ENCODE measurements at regions not wholly inside any gene's neighbourhood (a gene's known extent, or its start where the extent isn't known, plus 50 kb on each side); places are given as distances from the start of the nearest gene placed in this dataset.

GRCh38 chr11:15563054-15563453, 448.3 kb downstream of the INSC start:
- Histone ChIP-seq H3K9ac (ENCODE audit: low read length in 3 of 3) (no peak overlapping the region), H3K9me3 (ENCODE audit: control insufficient read depth in 2 of 3, insufficient read depth in 1 of 3, low read length in 3 of 3) (no peaks in the 10 kb centered on the region), H3K4me3 (ENCODE audit: low read length in 3 of 3) (no peak overlapping the region), H3K4me1 (ENCODE audit: control insufficient read depth in 2 of 3, insufficient read depth in 2 of 3, low read depth in 1 of 3, low read length in 3 of 3) (no peaks in the 10 kb centered on the region), H3K27ac (ENCODE audit: low read depth in 2 of 2, low read length in 2 of 2) (no peak overlapping the region), H3K36me3 (ENCODE audit: control insufficient read depth in 2 of 3, insufficient read depth in 3 of 3, low read length in 3 of 3) (no peaks in the 10 kb centered on the region), H3K27me3 (ENCODE audit: control insufficient read depth, insufficient read depth, low read length) (no peaks in the 10 kb centered on the region)
- TF ChIP-seq CTCF (IDR thresholded peaks at IDR 0.05; ENCODE audit: borderline replicate concordance, extremely low read depth, insufficient read depth), result no peak
- FAIRE-seq (no peak), DNase-seq (no peak)
- intact Hi-C loops (cut with DNase I), result no loop called here

- no peaks in the 10 kb centered on the region for H3K4me1 ChIP-seq (ENCODE audit: control insufficient read depth in 2 of 3, insufficient read depth in 2 of 3, low read depth in 1 of 3, low read length in 3 of 3)
- H3K4me3 ChIP-seq (ENCODE audit: low read length in 3 of 3), result no peak overlapping the region
- H3K9me3 ChIP-seq (ENCODE audit: control insufficient read depth in 2 of 3, insufficient read depth in 1 of 3, low read length in 3 of 3), result no peaks in the 10 kb centered on the region
- no peak for FAIRE-seq
- no peaks in the 10 kb centered on the region for H3K36me3 ChIP-seq (ENCODE audit: control insufficient read depth in 2 of 3, insufficient read depth in 3 of 3, low read length in 3 of 3)
- TF ChIP-seq CTCF (IDR thresholded peaks at IDR 0.05; ENCODE audit: borderline replicate concordance, extremely low read depth, insufficient read depth), result no peak
- no peak for DNase-seq
- H3K9ac ChIP-seq (ENCODE audit: low read length in 3 of 3), result no peak overlapping the region
- no peak overlapping the region for H3K27ac ChIP-seq (ENCODE audit: low read depth in 2 of 2, low read length in 2 of 2)
- intact Hi-C loops (cut with DNase I), result no loop called here
- no peaks in the 10 kb centered on the region for H3K27me3 ChIP-seq (ENCODE audit: control insufficient read depth, insufficient read depth, low read length)
These were observed 451.2 kb downstream of the INSC start for GRCh38 chr11:15565880-15566279.

GRCh38 chr11:15568440-15568839, 453.7 kb downstream of the INSC start:
- intact Hi-C loops (cut with DNase I), result no loop called here
- Histone ChIP-seq H3K9me3 (ENCODE audit: control insufficient read depth in 2 of 3, insufficient read depth in 1 of 3, low read length in 3 of 3) (no peaks in the 10 kb centered on the region), H3K36me3 (ENCODE audit: control insufficient read depth in 2 of 3, insufficient read depth in 3 of 3, low read length in 3 of 3) (no peaks in the 10 kb centered on the region), H3K9ac (ENCODE audit: low read length in 3 of 3) (no peak overlapping the region), H3K4me3 (ENCODE audit: low read length in 3 of 3) (no peak overlapping the region), H3K4me1 (ENCODE audit: control insufficient read depth in 2 of 3, insufficient read depth in 2 of 3, low read depth in 1 of 3, low read length in 3 of 3) (no peaks in the 10 kb centered on the region), H3K27ac (ENCODE audit: low read depth in 2 of 2, low read length in 2 of 2) (no peak overlapping the region), H3K27me3 (ENCODE audit: control insufficient read depth, insufficient read depth, low read length) (no peaks in the 10 kb centered on the region)
- DNase-seq (no peak), FAIRE-seq (no peak)
- no peak for TF ChIP-seq CTCF (IDR thresholded peaks at IDR 0.05; ENCODE audit: borderline replicate concordance, extremely low read depth, insufficient read depth)

GRCh38 chr11:15569305-15570025, 454.7 kb downstream of the INSC start:
- FAIRE-seq (no peak), DNase-seq (peak in 2 of 5 donors; percentile 10 to 41)
- intact Hi-C loops (cut with DNase I), result no loop called here
- no peak for TF ChIP-seq CTCF (IDR thresholded peaks at IDR 0.05; ENCODE audit: borderline replicate concordance, extremely low read depth, insufficient read depth)
- Histone ChIP-seq H3K9ac (ENCODE audit: low read length in 3 of 3) (no peak overlapping the region), H3K4me1 (ENCODE audit: control insufficient read depth in 2 of 3, insufficient read depth in 2 of 3, low read depth in 1 of 3, low read length in 3 of 3) (no peaks in the 10 kb centered on the region), H3K4me3 (ENCODE audit: low read length in 3 of 3) (no peak overlapping the region), H3K27ac (ENCODE audit: low read depth in 2 of 2, low read length in 2 of 2) (no peak overlapping the region), H3K27me3 (ENCODE audit: control insufficient read depth, insufficient read depth, low read length) (no peaks in the 10 kb centered on the region), H3K9me3 (ENCODE audit: control insufficient read depth in 2 of 3, insufficient read depth in 1 of 3, low read length in 3 of 3) (no peaks in the 10 kb centered on the region), H3K36me3 (ENCODE audit: control insufficient read depth in 2 of 3, insufficient read depth in 3 of 3, low read length in 3 of 3) (no peaks in the 10 kb centered on the region)
